OCI-LY7 (cell line): ENCODE measurements at regions not wholly inside any gene's neighbourhood (a gene's known extent, or its start where the extent isn't known, plus 50 kb on each side); places are given as distances from the start of the nearest gene placed in this dataset.

Experiments
- BruUV-seq: library from RNA; stranded (reverse); fragments of 400-500 nt; replicated peaks from 2 replicates; lab custom pipeline; 2021; lab: Mats Ljungman, UMichigan
- CTCF ChIA-PET: fragments of 300-600 bp; sonication (Branson Sonifier 250); formaldehyde crosslinking; loops from one replicate; lab custom pipeline; 2022; ENCODE audit warnings: antibody characterized with exemption; ENCODE audit not compliant: unreplicated experiment; lab: Charles Lee
- POLR2A ChIA-PET: fragments of 300-600 bp; sonication (Branson Sonifier 250); formaldehyde crosslinking; loops from one replicate; lab custom pipeline; 2022; ENCODE audit warnings: antibody characterized with exemption; lab: Charles Lee
- DNase-seq: peaks from one replicate; pipeline ENCODE4 v3.0.0-alpha.2; 2015; ENCODE audit warnings: low spot score
- H2AFZ ChIP-seq: fragments of 200-600 bp; sonication (generic), shearing (Covaris generic); 2 replicates; pipeline ENCODE4 v1.6.1; 2014; ENCODE audit warnings: mild to moderate bottlenecking, antibody characterized with exemption, low read length, moderate library complexity
- H3K27ac ChIP-seq: fragments of 200-600 bp; sonication (generic); 2 replicates; pipeline ENCODE4 v1.5.1; 2014; ENCODE audit warnings: mixed run types, low read depth, mild to moderate bottlenecking, moderate library complexity, low read length, inconsistent platforms; ENCODE audit not compliant: poor library complexity, severe bottlenecking
- H3K36me3 ChIP-seq: fragments of 200-600 bp; sonication (generic); 2 replicates; pipeline ENCODE4 v1.6.1; 2014; ENCODE audit warnings: mild to moderate bottlenecking, antibody characterized with exemption, low read length, moderate library complexity, mixed read lengths; ENCODE audit not compliant: insufficient read depth
- H3K4me1 ChIP-seq: fragments of 200-600 bp; sonication (generic); 2 replicates; pipeline ENCODE4 v1.5.1; 2014; ENCODE audit warnings: mild to moderate bottlenecking, low read length; ENCODE audit not compliant: insufficient read depth, poor library complexity, severe bottlenecking
- H3K4me2 ChIP-seq: fragments of 200-600 bp; sonication (generic); 2 replicates; pipeline ENCODE4 v1.6.1; 2014; ENCODE audit warnings: mild to moderate bottlenecking, low read length
- H3K4me3 ChIP-seq: fragments of 200-600 bp; sonication (generic); 2 replicates; pipeline ENCODE4 v1.5.1; 2014; ENCODE audit warnings: mild to moderate bottlenecking, low read depth, low read length; ENCODE audit not compliant: poor library complexity, severe bottlenecking
- H3K79me2 ChIP-seq: fragments of 200-600 bp; sonication (generic); 2 replicates; pipeline ENCODE4 v1.6.1; 2016; ENCODE audit warnings: low read depth, mild to moderate bottlenecking, low read length, moderate library complexity, mixed read lengths; ENCODE audit not compliant: insufficient read depth
- H3K9me2 ChIP-seq: fragments of 200-600 bp; sonication (generic); 2 replicates; pipeline ENCODE4 v1.6.1; 2016; ENCODE audit warnings: mild to moderate bottlenecking, low read length, mixed read lengths; ENCODE audit not compliant: insufficient read depth
- H3K9me3 ChIP-seq: fragments of 200-600 bp; sonication (generic); 2 replicates; pipeline ENCODE4 v1.6.1; 2014; ENCODE audit warnings: mild to moderate bottlenecking, mixed run types, low read length, mixed read lengths
- H4K20me1 ChIP-seq: fragments of 200-600 bp; sonication (generic); 2 replicates; pipeline ENCODE4 v1.6.1; 2014; ENCODE audit warnings: mild to moderate bottlenecking, antibody characterized with exemption, low read length, moderate library complexity, mixed read lengths; ENCODE audit not compliant: insufficient read depth
- EZH2phosphoT487 ChIP-seq: fragments of 200-600 bp; sonication (generic); IDR thresholded peaks from 2 replicates; pipeline ENCODE4 v1.6.1; 2018; ENCODE audit warnings: low read depth, borderline replicate concordance, mild to moderate bottlenecking, mixed run types, antibody characterized with exemption, low read length, moderate library complexity, mixed read lengths
- intact Hi-C: fragments of 100-400 bp; cut with micrococcal nuclease; formaldehyde crosslinking; loops from one replicate; pipeline ENCODE4 v1.10.0; 2022; ENCODE audit not compliant: unreplicated experiment
- TF ChIP-seq, protein P1 (sequence below): fragments of 200-600 bp; sonication (generic); conservative IDR thresholded peaks from 2 replicates; pipeline ENCODE4 v1.5.1; 2014; ENCODE audit warnings: mild to moderate bottlenecking, antibody characterized with exemption, low read length, moderate library complexity, mixed read lengths

DNA sequence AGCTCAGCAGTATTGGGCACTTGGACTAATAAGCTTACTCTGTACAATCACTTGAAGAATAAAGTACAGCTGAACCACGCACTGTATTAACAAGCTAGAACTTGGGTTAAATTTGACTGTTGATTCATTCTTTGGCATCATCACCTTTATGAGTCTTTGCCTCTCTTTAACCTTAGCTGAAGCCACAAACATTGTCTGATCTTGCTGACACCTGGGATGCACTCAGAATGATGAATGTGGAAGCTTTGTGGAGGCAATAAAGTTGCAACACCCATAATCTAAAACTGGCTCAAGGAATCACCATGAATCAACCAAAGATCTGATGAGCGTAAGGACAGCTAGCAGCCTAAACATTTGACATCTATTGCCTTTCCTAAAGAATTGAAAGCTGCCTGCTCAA is 590.6 kb upstream of the SOX9 start:
- no peak for DNase-seq
- CTCF ChIA-PET = no interaction called here
- Histone ChIP-seq H3K4me1 (no peaks in the 10 kb centered on the region), H3K4me3 (no peak overlapping the region), H4K20me1 (no peaks in the 10 kb centered on the region), H3K36me3 (no peaks in the 10 kb centered on the region), H3K4me2 (no peak overlapping the region), H3K9me3 (no peaks in the 10 kb centered on the region), H3K27ac (no peak overlapping the region), H2AFZ (no peak overlapping the region), H3K9me2 (no peaks in the 10 kb centered on the region), H3K79me2 (no peaks in the 10 kb centered on the region)
- BruUV-seq = no TSS peak
- POLR2A ChIA-PET = interaction anchor here (0.7 to 0.8 kb wide), 2 partner anchors 19 to 64 kb away, joined by 3 read pairs; no protein-coding TSS in a partner anchor
- TF ChIP-seq, protein P1, sequence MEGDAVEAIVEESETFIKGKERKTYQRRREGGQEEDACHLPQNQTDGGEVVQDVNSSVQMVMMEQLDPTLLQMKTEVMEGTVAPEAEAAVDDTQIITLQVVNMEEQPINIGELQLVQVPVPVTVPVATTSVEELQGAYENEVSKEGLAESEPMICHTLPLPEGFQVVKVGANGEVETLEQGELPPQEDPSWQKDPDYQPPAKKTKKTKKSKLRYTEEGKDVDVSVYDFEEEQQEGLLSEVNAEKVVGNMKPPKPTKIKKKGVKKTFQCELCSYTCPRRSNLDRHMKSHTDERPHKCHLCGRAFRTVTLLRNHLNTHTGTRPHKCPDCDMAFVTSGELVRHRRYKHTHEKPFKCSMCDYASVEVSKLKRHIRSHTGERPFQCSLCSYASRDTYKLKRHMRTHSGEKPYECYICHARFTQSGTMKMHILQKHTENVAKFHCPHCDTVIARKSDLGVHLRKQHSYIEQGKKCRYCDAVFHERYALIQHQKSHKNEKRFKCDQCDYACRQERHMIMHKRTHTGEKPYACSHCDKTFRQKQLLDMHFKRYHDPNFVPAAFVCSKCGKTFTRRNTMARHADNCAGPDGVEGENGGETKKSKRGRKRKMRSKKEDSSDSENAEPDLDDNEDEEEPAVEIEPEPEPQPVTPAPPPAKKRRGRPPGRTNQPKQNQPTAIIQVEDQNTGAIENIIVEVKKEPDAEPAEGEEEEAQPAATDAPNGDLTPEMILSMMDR = no peak
- no peak for TF ChIP-seq EZH2phosphoT487
- intact Hi-C loops = no loop called here

DNA sequence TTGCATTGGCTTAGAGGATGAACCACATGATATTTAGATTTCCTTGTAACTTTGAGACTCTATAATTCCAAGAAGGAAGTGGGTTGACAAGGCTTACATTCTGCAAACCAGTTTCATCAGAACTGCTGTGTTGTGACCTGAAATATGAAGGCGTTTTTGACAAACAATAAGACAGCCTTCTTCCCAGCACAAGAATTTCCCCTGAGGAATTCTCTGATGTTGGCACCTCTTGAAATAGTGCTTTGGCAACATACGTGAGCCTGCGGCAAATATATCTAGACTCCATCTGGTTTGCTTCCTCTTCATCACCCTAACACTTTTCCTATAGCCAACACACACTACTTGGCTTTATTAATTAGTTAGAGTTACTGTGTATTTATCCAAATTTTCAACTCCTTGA is 585.5 kb upstream of the SOX9 start:
- no peak overlapping the region for H3K4me2 ChIP-seq
- H3K4me3 ChIP-seq = no peak overlapping the region
- ChIA-PET POLR2A (no interaction called here), CTCF (no interaction called here)
- H3K36me3 ChIP-seq = no peaks in the 10 kb centered on the region
- H3K27ac ChIP-seq = no peak overlapping the region
- DNase-seq = no peak
- no peaks in the 10 kb centered on the region for H4K20me1 ChIP-seq
- H3K4me1 ChIP-seq = no peaks in the 10 kb centered on the region
- no peak overlapping the region for H2AFZ ChIP-seq
- H3K9me3 ChIP-seq = no peaks in the 10 kb centered on the region
- H3K9me2 ChIP-seq = no peaks in the 10 kb centered on the region
- H3K79me2 ChIP-seq = no peaks in the 10 kb centered on the region
- no peak for TF ChIP-seq EZH2phosphoT487
- TF ChIP-seq, protein P1 = no peak
- intact Hi-C loops = no loop called here
- no TSS peak for BruUV-seq

DNA sequence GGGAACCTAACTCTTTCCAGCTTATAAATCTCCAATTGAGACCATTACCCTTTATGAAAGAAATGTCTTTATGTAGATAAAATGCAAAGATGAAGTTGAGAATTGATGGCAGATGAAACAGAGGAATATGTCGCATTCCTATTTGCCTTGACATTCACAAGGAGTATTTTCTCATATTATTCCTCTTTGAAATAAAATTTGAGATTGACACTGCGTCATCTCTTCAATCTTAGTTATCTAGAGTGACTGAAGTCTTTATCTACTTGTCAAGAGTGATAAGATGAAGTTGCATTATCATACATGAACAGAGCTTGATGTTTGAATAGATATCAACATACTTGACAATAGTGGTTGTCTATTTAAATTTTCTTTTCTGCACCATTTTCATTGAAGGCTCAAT is 574.4 kb upstream of the SOX9 start:
- no peak for DNase-seq
- H3K9me3 ChIP-seq = no peaks in the 10 kb centered on the region
- TF ChIP-seq, protein P1 = no peak
- TF ChIP-seq EZH2phosphoT487 = no peak
- no peak overlapping the region for H3K4me3 ChIP-seq
- H3K27ac ChIP-seq = no peak overlapping the region
- BruUV-seq = no TSS peak
- H4K20me1 ChIP-seq = no peaks in the 10 kb centered on the region
- no peaks in the 10 kb centered on the region for H3K9me2 ChIP-seq
- H3K79me2 ChIP-seq = no peaks in the 10 kb centered on the region
- intact Hi-C loops = no loop called here
- no peak overlapping the region for H3K4me2 ChIP-seq
- H2AFZ ChIP-seq = no peak overlapping the region
- POLR2A ChIA-PET = no interaction called here
- CTCF ChIA-PET = no interaction called here
- no peaks in the 10 kb centered on the region for H3K36me3 ChIP-seq
- H3K4me1 ChIP-seq = no peaks in the 10 kb centered on the region
